ENCODE measurements at regions not wholly inside any gene's neighbourhood (a gene's known extent, or its start where the extent isn't known, plus 50 kb on each side); places are given as distances from the start of the nearest gene placed in this dataset.

DNA sequence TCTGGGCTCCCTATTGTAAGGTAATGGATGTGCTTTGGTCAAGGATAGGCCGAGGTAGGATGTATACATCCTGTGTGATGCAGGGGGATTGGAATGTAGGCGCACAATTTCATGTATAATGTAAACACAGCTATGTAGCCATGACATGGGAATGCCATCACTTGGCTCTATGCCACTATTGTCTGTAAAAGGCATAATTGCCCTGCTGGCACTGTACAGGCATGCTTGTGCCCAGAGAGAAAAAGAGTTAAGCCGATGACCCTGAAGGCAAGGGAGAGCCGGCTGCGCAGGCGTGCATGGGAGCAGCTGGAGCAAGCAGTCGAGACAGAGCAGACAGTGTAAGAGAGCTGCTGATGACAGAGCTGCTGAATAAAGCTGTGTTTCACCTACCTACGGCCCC lies 212.5 kb upstream of the CPHXL start:
- TF ChIP-seq PPARA (CRISPR knock-in tag; IDR thresholded peaks at IDR 0.05; ENCODE audit: borderline replicate concordance) (no peak), GLIS3 (CRISPR knock-in tag; IDR thresholded peaks at IDR 0.05) (no peak), ZFP30 (CRISPR knock-in tag; IDR thresholded peaks at IDR 0.05) (no peak), RARB (CRISPR knock-in tag; IDR thresholded peaks at IDR 0.05) (no peak), CREB5 (CRISPR knock-in tag; IDR thresholded peaks at IDR 0.05; ENCODE audit: low read depth) (no peak), ESRRG (CRISPR knock-in tag; IDR thresholded peaks at IDR 0.05) (no peak), CSDC2 (CRISPR knock-in tag; IDR thresholded peaks at IDR 0.05) (no peak), ZNF70 (CRISPR knock-in tag; IDR thresholded peaks at IDR 0.05) (no peak), TOX (CRISPR knock-in tag; IDR thresholded peaks at IDR 0.05; ENCODE audit: borderline replicate concordance) (no peak), ARNTL (CRISPR knock-in tag; IDR thresholded peaks at IDR 0.05; ENCODE audit: borderline replicate concordance, low read depth) (no peak), ZNF8 (CRISPR knock-in tag; IDR thresholded peaks at IDR 0.05) (no peak), ZNF565 (CRISPR knock-in tag; conservative IDR thresholded peaks at IDR 0.05; ENCODE audit: low read depth) (no peak)
- TF ChIP-seq, protein P1, sequence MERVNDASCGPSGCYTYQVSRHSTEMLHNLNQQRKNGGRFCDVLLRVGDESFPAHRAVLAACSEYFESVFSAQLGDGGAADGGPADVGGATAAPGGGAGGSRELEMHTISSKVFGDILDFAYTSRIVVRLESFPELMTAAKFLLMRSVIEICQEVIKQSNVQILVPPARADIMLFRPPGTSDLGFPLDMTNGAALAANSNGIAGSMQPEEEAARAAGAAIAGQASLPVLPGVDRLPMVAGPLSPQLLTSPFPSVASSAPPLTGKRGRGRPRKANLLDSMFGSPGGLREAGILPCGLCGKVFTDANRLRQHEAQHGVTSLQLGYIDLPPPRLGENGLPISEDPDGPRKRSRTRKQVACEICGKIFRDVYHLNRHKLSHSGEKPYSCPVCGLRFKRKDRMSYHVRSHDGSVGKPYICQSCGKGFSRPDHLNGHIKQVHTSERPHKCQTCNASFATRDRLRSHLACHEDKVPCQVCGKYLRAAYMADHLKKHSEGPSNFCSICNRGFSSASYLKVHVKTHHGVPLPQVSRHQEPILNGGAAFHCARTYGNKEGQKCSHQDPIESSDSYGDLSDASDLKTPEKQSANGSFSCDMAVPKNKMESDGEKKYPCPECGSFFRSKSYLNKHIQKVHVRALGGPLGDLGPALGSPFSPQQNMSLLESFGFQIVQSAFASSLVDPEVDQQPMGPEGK (CRISPR knock-in tag; IDR thresholded peaks at IDR 0.05; ENCODE audit: borderline replicate concordance) = no peak
